ENCODE measurements at regions not wholly inside any gene's neighbourhood (a gene's known extent, or its start where the extent isn't known, plus 50 kb on each side); places are given as distances from the start of the nearest gene placed in this dataset.

DNA sequence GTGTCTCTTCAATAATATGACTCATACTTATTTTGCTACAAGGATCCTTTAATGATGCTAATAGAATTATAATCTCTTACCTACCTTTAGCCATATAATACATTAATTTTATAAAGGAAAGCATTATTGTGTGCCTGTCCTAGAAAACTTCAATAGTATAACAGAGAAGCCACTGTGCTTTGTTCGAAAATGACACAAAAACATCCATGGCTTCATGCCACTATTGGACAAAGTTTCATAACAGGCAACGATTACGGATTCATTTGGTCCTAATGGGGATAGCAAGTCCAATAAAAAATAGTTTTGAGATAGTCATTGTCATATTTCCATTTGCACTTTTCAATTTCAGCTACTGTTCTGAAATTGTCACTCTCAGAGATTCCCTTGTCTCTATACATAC lies 52.5 kb upstream of the CCDC150 start (continued):
- TF ChIP-seq, protein P1, sequence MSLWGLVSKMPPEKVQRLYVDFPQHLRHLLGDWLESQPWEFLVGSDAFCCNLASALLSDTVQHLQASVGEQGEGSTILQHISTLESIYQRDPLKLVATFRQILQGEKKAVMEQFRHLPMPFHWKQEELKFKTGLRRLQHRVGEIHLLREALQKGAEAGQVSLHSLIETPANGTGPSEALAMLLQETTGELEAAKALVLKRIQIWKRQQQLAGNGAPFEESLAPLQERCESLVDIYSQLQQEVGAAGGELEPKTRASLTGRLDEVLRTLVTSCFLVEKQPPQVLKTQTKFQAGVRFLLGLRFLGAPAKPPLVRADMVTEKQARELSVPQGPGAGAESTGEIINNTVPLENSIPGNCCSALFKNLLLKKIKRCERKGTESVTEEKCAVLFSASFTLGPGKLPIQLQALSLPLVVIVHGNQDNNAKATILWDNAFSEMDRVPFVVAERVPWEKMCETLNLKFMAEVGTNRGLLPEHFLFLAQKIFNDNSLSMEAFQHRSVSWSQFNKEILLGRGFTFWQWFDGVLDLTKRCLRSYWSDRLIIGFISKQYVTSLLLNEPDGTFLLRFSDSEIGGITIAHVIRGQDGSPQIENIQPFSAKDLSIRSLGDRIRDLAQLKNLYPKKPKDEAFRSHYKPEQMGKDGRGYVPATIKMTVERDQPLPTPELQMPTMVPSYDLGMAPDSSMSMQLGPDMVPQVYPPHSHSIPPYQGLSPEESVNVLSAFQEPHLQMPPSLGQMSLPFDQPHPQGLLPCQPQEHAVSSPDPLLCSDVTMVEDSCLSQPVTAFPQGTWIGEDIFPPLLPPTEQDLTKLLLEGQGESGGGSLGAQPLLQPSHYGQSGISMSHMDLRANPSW (CRISPR knock-in tag; IDR thresholded peaks at IDR 0.05) = no peak
- TF ChIP-seq, protein P2, sequence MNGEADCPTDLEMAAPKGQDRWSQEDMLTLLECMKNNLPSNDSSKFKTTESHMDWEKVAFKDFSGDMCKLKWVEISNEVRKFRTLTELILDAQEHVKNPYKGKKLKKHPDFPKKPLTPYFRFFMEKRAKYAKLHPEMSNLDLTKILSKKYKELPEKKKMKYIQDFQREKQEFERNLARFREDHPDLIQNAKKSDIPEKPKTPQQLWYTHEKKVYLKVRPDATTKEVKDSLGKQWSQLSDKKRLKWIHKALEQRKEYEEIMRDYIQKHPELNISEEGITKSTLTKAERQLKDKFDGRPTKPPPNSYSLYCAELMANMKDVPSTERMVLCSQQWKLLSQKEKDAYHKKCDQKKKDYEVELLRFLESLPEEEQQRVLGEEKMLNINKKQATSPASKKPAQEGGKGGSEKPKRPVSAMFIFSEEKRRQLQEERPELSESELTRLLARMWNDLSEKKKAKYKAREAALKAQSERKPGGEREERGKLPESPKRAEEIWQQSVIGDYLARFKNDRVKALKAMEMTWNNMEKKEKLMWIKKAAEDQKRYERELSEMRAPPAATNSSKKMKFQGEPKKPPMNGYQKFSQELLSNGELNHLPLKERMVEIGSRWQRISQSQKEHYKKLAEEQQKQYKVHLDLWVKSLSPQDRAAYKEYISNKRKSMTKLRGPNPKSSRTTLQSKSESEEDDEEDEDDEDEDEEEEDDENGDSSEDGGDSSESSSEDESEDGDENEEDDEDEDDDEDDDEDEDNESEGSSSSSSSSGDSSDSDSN (IDR thresholded peaks at IDR 0.05; ENCODE audit: borderline replicate concordance in 1 of 2, low read depth in 2 of 2, low read length in 2 of 2) = no peak
- TF ChIP-seq AFF4 (CRISPR knock-in tag; IDR thresholded peaks at IDR 0.05) = no peak
